HG02943 (cell line): ENCODE measurements at regions not wholly inside any gene's neighbourhood (a gene's known extent, or its start where the extent isn't known, plus 50 kb on each side); places are given as distances from the start of the nearest gene placed in this dataset.

Experiments
- ATAC-seq: cut with Tn5 transposase; IDR thresholded peaks from one replicate; pipeline ENCODE4 v1.9.1; 2021; ENCODE audit warnings: mild to moderate bottlenecking, low read depth, moderate library complexity; ENCODE audit not compliant: unreplicated experiment

DNA sequence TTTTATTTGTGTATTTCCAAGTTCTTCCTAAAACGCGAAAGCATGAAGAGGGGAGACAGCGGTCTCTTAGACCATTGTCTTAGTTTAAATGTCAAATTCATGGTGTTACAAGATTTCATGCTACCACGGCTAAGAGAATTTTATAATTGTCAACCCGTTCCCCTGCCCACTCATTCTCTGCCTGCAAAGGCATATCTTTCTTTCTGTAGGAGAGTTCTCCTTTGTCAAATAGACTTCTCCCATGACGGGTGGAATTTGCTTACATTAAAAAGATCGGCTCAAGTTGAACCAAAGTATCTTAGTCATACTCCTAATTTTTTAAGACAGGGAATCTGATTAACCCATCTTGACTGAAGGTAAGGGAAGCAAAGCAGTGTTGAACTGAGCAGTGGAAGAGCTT lies 539.2 kb downstream of the REEP3 start:
- ATAC-seq, result no peak

DNA sequence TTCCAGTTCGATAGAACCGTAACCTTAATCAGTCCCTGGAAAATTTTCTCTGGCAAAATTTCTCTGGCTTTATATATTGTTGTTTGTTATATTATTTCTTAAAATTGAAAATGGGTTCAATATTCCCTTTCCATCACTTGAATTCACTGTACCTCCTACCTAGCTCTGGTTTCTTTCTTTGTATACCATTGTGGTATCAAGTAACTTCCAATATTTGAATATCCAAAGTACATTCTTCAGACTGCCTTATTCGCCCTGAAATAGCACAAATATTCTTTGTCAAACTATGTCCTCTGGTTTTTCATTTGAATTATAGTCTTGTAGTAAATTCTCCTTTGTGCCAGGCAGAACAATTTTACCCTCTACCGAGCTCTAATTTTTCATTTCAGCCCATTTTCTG lies 541.6 kb downstream of the REEP3 start:
- no peak for ATAC-seq

DNA sequence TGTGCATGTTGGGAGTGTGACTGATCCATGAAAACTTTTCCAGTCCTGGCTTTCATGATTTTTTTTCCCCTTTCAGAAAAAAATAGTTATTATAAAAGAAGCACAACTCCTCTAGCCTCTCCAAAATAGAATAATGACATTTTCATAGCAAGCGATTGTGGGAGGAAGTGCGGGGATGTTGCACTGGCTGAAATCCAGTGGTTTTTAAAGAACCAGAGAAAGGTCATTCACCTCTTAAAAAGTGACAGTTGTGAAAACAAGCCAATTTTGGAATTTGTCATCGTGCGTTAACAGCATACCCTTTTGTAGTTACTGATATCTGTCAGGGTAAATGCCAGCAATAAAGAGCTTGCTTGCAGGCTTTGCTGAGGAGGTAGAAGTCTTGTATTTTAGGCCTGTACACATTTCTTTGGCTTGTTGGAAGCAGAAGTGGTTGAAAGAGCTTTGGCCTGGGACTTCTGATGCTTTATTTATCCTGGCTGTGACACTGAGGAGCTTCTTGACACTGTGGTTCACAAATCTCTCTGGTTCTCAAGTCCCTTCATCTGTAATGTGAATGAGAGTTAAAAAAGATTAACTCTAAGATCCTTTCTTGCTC lies 545.9 kb downstream of the REEP3 start:
- ATAC-seq, result no peak

DNA sequence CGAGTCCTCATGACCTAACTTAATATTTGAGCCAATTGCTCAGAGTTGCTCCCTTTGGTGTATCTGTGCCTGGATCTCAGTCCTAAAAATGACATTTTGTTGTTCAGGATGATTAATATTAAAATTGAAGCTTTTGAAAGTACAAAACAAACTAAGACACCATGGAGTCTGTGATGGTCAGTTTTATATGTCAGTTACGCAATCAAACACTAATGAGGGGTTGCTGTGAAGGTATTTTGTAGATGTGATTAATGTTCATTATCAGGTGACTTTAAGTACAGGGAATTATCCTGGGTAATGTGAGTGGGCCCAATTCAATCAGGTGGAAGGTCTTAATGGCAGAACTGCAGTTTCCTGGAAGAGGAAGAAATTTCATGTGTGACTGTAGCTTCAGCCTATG lies 546.7 kb downstream of the REEP3 start:
- no peak for ATAC-seq

DNA sequence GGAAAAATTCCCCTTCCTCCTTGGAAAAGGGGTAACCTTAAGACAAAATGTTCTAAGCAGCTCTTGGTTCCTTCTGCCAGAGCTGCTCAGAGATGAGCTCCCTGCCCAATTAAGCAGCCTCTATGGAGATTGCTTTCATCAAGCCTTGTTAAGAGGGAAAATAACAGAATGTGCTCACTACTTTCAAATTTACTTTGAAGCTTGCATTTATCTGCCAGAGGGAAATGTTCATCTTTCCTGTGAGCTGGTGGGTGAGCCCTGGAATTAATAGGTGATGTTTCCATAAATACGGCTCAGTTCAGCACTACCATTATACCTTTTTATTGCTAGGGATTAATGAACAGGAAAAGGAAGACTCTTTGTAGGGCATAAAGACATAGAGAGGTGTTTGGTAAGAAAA lies 549.0 kb downstream of the REEP3 start:
- no peak for ATAC-seq

DNA sequence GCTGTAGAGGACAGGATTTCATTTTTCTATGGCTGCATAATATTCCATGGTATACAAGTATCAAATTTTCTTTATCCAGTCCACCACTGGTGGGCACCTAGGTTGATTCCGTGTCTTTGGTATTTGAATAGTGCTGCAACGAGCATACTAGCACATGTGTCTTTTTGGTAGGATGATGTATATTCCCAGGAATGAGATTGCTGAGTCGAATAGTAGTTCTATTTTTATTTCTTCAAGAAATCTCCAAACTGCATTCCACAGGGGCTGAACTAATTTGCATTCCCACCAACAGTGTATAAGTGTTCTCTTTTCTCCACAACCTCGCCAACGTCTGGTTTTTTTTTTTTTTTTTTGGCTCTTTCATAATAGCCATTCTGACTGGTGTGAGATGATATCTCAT lies 550.0 kb downstream of the REEP3 start:
- no peak for ATAC-seq

DNA sequence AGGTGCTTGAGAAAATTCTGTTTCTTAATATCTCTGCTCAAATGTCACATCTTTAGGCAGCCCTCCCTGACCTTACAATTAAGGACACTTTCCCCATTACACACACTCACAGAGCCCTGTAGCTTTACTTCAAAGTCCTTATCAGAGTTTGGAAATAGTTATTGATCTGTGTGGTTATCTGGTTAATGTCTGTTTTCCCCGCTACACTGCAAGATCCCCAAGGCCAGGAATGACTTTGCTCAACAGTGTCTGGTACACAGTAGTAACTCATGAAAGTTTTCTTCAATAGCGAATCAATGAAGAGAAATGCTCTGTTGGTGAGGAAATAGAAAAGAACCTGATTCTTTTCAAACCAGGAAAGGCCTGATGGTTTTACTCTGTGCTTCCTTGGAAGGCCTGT lies 554.4 kb downstream of the REEP3 start:
- ATAC-seq, result no peak

DNA sequence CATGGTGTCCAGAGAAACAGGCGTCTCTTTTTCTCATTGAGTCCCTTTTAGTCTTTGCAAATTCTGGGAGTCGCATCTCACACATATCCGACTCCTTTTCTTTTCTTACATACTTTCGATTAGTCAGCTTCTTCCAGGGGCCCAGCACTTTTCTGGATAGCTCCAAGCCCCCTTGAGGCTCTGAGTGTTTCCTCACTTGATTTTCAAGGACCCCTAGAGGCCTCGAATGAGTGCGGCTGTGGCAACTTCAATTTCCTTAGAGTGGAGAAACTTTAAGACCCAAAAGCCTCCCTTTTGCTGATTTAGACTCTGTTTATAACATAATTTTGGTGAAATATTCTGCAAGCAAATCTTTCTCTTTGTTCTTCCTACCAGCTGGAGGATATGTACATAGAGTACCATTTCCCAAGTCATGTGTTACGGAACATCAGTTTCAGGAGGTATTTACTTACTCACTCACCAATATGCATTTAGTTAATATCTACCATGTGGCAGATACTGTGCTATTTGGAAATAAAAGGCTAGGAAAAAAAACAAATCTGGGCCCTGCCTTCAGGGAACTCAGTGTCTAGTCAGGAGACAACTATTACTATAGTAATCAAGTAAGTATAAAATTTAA lies 555.2 kb downstream of the REEP3 start:
- no peak for ATAC-seq

DNA sequence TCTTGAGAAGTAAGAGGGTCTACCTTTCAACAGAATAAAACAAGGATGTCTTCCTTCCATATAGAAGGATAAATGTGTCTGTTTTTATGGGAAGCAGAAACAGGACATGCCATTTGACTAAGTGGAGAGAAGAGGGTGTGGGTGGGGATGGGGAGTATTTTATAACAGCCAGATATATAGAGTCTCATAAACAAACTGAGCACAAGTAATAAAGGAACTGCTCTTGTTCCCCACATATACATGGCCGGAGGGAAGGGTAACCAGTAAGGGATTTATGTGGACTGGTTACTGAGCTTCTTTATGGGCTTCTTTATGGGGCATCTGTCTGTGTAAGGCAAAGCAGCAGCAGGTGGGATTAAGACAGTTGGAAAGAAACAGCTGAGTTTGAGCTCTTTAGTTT lies 558.1 kb downstream of the REEP3 start:
- no peak for ATAC-seq

DNA sequence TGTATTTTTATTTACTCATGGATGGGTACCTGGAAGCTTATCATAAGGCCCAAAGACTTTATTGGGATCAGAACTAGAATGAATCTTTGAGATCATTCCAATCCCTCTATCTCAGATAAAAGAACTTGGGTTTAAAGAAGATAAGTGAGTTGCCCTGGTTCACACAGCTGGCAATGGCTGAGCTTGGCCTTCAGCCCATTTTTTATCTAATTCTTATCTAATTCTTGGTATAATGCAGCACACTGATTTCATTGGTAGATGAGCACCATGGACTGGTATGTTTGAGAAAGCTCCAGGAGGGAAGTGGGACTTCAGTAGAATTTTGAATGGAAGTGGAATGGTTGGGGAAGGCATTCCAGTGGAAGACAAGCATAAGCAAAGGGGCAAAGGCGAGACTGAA lies 558.9 kb downstream of the REEP3 start:
- ATAC-seq, result no peak

DNA sequence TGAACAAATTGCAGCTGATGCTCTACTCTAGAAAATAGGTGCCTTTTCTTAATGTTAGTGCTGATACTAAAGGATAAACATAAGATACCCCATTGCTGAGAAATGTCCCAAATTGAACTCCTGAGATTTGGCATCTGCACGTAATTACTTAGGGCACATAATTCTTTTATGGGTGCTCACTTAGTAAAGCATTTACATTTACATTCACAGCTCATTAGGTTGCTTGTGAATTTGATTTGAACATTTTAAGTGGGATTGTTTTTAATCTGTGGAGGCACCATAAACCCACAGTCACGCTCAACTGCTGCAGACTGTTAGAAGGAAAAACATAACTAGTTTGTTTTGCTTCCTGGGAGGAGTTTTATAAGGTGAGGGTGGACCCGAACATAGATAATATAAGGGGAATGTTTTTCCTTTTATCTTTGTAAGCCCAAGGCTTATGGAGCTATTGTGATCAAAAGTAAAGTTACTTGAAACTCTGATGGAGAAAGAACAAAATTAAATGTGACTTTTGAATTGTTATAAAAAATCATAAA lies 560.8 kb downstream of the REEP3 start:
- ATAC-seq, result no peak

DNA sequence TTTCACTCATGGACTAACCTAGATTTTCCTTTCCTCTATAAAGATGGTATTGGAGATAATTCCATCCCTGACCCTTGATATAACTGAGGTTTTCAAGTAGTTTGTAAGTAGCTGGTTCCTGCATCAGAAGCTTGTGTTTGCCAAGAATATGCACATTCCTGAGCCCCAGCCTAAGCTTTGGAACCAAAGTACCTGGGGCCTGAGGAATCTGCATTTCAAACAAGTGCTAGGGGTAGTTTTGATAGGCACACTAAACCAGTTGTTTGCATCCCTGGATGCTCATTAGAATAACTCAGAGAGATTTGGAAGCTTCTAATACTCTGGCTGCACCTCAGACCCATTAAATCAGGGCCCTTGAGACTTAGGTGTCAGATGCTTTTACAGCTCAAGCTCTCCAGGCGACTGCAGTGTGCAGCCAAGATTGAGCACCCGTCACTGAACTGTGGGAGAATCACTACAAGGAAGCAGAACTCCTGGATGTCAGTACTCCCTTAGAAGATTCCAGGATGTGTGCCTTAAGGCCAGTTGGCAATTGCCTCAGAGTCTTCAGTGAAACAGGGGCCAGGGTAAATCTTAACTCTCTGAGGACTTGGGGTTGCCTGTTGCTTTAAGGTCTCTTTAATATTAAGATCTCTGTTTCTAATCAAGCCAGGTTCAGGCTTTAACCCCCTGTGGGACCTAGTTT lies 565.0 kb downstream of the REEP3 start:
- no peak for ATAC-seq

DNA sequence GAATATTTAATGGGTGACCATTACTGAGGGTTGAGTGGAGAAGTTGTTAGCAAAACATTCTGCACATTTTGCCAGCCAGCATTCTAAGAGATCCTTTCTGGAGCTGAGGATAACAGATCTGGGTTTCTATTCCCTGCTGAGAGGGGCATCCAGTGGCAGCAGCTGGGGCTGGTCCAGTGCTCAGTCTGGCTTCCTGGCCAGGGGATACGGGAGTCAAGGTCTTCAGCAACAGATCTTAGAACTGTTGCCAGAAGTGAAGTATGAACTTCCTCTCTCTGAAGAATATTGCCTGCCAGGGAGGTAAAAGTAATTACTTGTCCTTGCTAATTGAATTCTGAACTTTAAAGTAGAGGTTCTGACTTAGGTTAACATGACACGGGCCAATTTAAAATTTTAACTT lies 568.4 kb downstream of the REEP3 start:
- ATAC-seq, result no peak

DNA sequence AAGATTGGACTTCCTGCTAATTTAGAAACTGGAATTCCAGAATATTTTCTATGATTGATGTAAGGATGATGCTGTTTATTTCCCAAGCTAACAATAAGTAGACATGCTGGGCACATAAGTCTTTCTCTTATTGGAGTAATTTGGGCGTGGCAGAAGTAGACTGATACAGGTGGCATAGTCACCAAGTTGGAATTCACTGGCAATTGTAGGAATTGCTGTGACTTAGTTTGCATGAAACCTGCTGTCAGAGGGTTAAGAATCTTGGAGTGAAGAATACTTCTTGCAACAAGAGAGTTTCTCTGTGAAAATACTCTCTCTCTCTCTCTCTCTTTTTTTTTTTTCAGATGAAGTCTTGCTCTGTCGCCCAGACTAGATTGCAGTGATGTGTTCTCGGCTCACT lies 569.7 kb downstream of the REEP3 start:
- ATAC-seq, result no peak

DNA sequence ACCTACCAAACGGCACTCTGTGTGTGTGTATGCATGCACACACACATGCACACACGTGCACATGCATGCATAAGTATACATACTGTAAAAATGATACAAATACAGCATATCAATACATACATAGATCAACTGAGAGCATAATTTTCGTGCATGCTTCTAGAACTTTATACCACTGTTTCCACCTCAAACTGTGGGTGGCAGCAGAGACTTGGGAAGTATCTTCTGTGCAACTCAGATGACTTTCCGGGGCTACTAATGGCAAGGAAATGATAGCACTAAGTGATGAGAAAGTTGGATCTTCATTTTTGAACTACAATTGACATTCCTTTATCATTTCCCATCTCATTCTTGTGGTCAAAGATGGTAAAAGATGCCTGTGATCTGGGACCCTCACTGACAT lies 570.7 kb downstream of the REEP3 start:
- ATAC-seq, result no peak

DNA sequence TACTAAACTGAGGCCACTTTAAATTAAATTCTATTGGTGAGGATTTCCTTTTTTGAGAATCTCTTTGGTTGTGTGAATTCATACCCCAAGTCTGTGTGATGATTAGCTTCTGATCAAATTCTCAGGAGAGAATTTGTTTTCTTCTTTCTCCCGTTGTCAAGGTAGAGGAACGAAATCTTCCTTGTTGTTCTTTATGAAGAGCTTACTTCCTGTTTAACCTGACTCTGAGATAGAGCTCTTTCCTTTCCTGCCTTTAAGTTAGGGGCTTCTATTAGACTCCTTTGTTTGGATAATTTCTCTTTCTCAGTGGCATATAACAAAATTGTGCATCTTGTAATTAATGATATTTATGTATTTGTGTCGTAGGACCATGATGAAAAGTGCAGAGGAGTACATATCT lies 572.1 kb downstream of the REEP3 start:
- ATAC-seq, result no peak

DNA sequence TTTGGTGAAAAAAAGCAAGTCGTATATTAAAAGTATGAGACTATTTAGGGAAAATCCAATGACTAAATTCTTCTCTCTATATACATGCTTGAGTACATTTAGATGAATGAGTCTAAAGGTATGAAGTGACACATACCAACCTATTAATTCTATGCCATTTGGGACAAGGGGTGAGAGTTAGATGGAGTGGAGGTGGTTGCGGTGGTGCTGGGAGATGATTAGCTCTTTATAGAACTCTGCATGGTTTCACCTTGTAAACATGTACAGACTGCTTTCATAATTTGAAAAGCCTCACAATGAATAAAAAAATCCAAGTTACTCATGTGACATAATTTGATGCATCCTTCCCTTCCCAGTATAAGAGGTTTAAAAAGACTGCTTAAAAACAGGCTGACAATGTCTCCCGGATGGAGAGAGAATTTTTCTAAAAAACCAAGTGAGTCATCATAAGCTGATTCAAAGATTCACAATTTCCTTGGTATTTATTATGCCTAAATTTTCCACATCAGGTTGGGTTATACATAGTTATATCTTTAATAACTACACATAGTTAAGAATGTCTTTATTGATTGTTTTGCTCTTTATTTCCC lies 572.8 kb downstream of the REEP3 start:
- no peak for ATAC-seq

DNA sequence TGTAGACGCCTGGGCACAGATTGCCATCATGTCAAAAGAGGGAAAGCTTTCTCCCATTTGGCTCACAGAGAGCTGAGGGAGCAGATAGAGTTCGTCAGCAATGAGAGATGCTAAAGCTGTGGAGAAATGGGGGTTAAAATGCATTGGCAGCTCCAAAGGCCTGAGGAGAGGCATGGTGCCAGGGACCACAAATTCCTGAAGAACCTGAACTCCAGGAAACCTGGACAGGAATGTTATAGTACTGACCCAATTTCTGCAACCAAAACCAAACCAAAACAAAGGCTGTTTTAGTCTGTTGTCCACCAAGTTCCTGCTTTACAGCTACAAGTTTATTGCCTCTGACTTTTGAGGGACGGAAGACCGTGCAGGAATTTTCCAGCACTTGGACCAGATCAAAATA lies 575.7 kb downstream of the REEP3 start:
- ATAC-seq, result no peak

DNA sequence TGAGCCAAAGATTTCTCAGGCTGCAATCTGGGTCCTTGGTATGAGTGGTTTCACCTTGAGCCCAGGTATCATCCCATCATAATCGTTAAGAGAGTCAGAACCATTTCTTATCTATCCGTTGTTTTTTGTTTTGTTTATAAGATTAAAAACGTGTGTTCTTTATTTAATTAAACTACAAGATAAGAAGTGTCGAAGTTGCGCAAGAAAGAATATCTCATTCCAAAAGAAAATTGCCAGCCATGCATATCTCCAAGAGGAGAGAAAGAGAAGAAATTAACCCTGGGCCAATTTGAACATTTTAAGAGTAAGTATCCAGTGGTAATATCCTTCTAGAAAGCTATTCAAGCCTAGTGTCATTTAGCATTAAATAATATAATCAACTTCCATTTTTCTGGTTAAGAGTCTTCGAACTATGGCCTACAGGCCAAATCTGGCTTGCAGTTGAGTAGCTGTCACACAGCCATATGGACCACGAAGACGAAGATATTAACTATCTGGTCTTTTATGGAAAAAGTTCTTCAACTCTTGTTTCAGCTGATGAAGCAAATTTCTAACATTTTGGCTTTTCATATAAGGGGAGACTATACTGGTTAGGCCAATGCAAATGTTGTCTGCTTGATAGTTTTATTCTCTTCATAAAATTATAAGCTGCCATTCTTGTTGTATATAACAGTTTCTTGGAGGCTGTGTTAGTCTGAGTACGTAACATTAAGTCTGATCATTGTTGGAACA lies 576.4 kb downstream of the REEP3 start:
- ATAC-seq, result no peak

DNA sequence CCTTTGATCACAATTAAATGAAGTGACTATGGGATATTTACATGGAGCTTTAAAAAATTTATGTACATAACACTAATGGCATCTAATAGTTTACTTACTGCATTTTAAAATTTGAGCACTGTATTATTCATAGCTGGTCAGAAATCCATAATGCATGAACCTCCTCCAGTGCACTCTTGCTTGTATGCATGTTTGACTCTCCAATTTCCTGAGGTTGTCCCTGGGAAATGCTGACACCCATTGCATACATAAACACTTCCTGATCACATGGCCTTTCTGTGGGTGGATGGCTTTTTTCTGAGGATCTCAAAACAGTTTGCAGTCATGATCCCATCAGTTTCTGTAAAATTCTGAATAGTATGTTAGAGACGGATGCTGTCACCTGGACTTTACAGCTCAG lies 577.8 kb downstream of the REEP3 start:
- no peak for ATAC-seq
